IPS-NIHi11 (cell line): ENCODE measurements at regions not wholly inside any gene's neighbourhood (a gene's known extent, or its start where the extent isn't known, plus 50 kb on each side); places are given as distances from the start of the nearest gene placed in this dataset.

Experiments used
- DNase-seq: peaks from one replicate; pipeline ENCODE4 v3.0.0; 2012; ENCODE audit warnings: mixed read lengths, low spot score

GRCh38 chr3:111352585-111352984 lies 189.4 kb upstream of the CD96 start:
- DNase-seq: no peak

GRCh38 chr3:111359261-111360030 lies 182.6 kb upstream of the CD96 start:
- no peak for DNase-seq

GRCh38 chr3:111362381-111363009 lies 179.5 kb upstream of the CD96 start:
- no peak for DNase-seq

- no peak for DNase-seq
Measured at GRCh38 chr3:111366515-111366914, 175.5 kb upstream of the CD96 start.

GRCh38 chr3:111368056-111368455 lies 173.9 kb upstream of the CD96 start:
- no peak for DNase-seq

GRCh38 chr3:111369958-111370357 lies 172.0 kb upstream of the CD96 start:
- DNase-seq: no peak

- DNase-seq: no peak
Measured at GRCh38 chr3:111373239-111373638, 168.8 kb upstream of the CD96 start.

- no peak for DNase-seq
Measured at GRCh38 chr3:111373861-111374260, 168.1 kb upstream of the CD96 start.

GRCh38 chr3:111385971-111386495 lies 156.0 kb upstream of the CD96 start:
- DNase-seq: no peak

GRCh38 chr3:111392894-111393398 lies 149.1 kb upstream of the CD96 start:
- no peak for DNase-seq

- no peak for DNase-seq
Measured at GRCh38 chr3:111412656-111413055, 129.3 kb upstream of the CD96 start.

- no peak for DNase-seq
Measured at GRCh38 chr3:111414531-111414930, 127.5 kb upstream of the CD96 start.

GRCh38 chr3:111415018-111415417 lies 127.0 kb upstream of the CD96 start:
- DNase-seq: no peak

GRCh38 chr3:111418391-111418790 lies 123.6 kb upstream of the CD96 start:
- DNase-seq: no peak

GRCh38 chr3:111428301-111428700 lies 113.7 kb upstream of the CD96 start:
- DNase-seq: no peak

- no peak for DNase-seq
Measured at GRCh38 chr3:111434941-111435622, 106.9 kb upstream of the CD96 start.

- DNase-seq: no peak
Measured at GRCh38 chr3:111438283-111438682, 103.7 kb upstream of the CD96 start.

- no peak for DNase-seq
Measured at GRCh38 chr3:111454551-111454950, 87.4 kb upstream of the CD96 start.

GRCh38 chr3:111465081-111465670 lies 76.8 kb upstream of the CD96 start:
- DNase-seq: no peak

GRCh38 chr3:111470032-111470431 lies 72.0 kb upstream of the CD96 start:
- DNase-seq: no peak

GRCh38 chr3:111471831-111472230 lies 70.2 kb upstream of the CD96 start:
- DNase-seq: no peak

- DNase-seq: no peak
Measured at GRCh38 chr3:111472556-111472955, 69.4 kb upstream of the CD96 start.
